Ovary (tissue), 7 donors: ENCODE measurements at regions not wholly inside any gene's neighbourhood (a gene's known extent, or its start where the extent isn't known, plus 50 kb on each side); places are given as distances from the start of the nearest gene placed in this dataset.

Source experiments
- DNase-seq, 5 donors: peaks; one replicate each; pipeline ENCODE4 v3.0.0-alpha.2; 2019 to 2020
- H3K27ac ChIP-seq, 2 donors: fragments of 200-600 bp; one replicate each; pipeline versions ENCODE4 v1.5.1 to v1.8.0; 2019 to 2022
- H3K27me3 ChIP-seq: fragments of 200-600 bp; one replicate; pipeline ENCODE4 v1.8.0; 2022
- H3K36me3 ChIP-seq: fragments of 200-600 bp; sonication (generic); one replicate; pipeline ENCODE4 v1.5.1; 2019
- H3K4me1 ChIP-seq: one replicate; pipeline ENCODE4 v1.8.1; 2013; ENCODE audit warnings: mild to moderate bottlenecking, moderate library complexity; ENCODE audit not compliant: insufficient read depth
- H3K4me3 ChIP-seq: fragments of 200-600 bp; sonication (generic); one replicate; pipeline ENCODE4 v1.5.1; 2017
- H3K9me3 ChIP-seq, 2 donors: fragments of 200-600 bp in 1 of 2; sonication (generic) in 1 of 2; one replicate each; pipeline versions ENCODE4 v1.5.1 to v1.8.1; 2013 to 2019; ENCODE audit warnings: mild to moderate bottlenecking in 1 of 2, moderate library complexity in 1 of 2
- CTCF ChIP-seq, 3 donors: fragments of 450-650 bp in 2 of 3; fragments of 200-600 bp in 1 of 3; IDR thresholded peaks; one replicate each; pipeline versions ENCODE4 v1.5.1 to v1.8.0; 2016 to 2022; ENCODE audit warnings: antibody characterized with exemption in 3 of 3, mild to moderate bottlenecking in 1 of 3
- EP300 ChIP-seq: sonication (generic); formaldehyde crosslinking; IDR thresholded peaks from one replicate; pipeline ENCODE4 v1.6.1; 2017; ENCODE audit warnings: antibody characterized with exemption
- POLR2A ChIP-seq: fragments of 450-650 bp; IDR thresholded peaks from one replicate; pipeline ENCODE4 v1.6.1; 2017; ENCODE audit warnings: antibody characterized with exemption, mild to moderate bottlenecking, moderate library complexity
- whole genome bisulfite sequencing, 3 donors: extraction: QIAGEN DNeasy Blood & Tissue Kit in 1 of 3; methylation state at CpG; one replicate each; pipeline versions ENCODE4 v1.1.5 to v1.1.7; 2013 to 2017; 5-methylcytosine and 5-hydroxymethylcytosine counted together
- intact Hi-C, 4 donors: fragments of 100-400 bp; cut with DNase I; formaldehyde crosslinking; loops; one replicate each; pipeline versions ENCODE4 v1.11.0 to v1.15.1; 2022 to 2023
- donor health status: DM: no; HTN: no; CAD: no; lungs with moderate emphysema.
- donor health status: DM: no; HTN: no; CAD: no.
- donor health status: Bipolar disorder and iron deficiency.
- donor health status: DM: no; HTN: no; CAD: no.
- donor health status: DM: yes; HTN: yes; CAD: no.

DNA sequence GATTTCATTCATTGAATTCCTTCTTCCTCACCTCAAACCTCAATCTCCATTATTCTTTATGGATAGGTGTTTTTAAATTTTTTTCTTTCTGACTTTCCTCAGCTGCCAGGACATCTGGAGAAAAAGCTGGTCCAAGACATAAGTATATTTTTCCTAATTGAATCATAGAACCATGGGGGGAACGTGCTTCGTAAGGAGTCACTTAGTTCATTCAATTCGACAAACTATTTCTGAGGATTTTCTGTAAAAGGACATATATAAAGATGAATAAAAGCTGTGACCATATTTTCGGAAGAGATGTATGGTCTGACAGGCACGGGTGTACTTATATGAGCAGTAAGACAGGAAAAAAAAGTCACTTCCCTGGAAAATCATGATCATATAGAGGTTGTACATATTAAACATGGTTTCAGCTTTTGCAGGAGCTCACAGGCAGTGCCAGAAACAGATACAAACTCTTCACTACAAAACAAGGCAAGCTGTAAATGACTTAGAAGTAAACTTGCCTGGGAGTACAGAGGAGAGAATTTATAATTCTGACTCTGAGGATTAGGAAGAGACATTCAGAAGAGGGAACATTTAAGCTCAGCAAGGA, 88.2 kb upstream of the EGR2 start:
- H3K4me3 ChIP-seq, result no peak overlapping the region
- intact Hi-C loops, result no loop called here
- no peak for DNase-seq
- WGBS, 3 donors, result 38 to 50% (median 41%) methylated on average over 5 of the region's 5 CpGs
- H3K27me3 ChIP-seq, result no peaks in the 10 kb centered on the region
- H3K36me3 ChIP-seq, result no peaks in the 10 kb centered on the region
- H3K4me1 ChIP-seq, result no peaks in the 10 kb centered on the region
- H3K9me3 ChIP-seq, result no peaks in the 10 kb centered on the region
- no peak for TF ChIP-seq CTCF (IDR thresholded peaks at IDR 0.05)
- H3K27ac ChIP-seq, result no peak overlapping the region

DNA sequence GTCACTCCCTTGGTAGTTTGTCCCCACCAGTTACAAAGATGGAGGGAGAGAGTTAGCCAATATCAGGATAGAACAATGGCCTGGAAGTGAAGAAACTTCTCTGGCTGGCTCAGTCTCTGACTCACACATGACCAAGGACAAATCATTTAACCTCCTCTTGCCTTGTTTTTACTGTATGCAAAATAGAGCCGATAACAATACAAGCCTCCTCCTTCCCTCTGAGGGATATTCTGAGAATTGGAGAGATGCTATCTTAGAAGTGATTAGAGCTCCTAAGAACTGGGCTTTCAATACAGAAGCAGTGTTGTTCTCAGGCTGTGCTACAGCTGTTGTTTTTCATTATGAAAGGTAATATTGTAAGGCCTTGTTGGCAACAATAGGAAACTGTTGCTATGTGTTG, 87.7 kb upstream of the EGR2 start:
- no peaks in the 10 kb centered on the region for H3K4me1 ChIP-seq
- H3K9me3 ChIP-seq, result no peaks in the 10 kb centered on the region
- intact Hi-C loops, result no loop called here
- WGBS, 3 donors, result 7 to 19% (median 14%) methylated on average over 1 of the region's 1 CpG
- TF ChIP-seq POLR2A, result no peak
- no peak for TF ChIP-seq CTCF (IDR thresholded peaks at IDR 0.05)
- TF ChIP-seq EP300, result no peak
- H3K27me3 ChIP-seq, result no peaks in the 10 kb centered on the region
- H3K36me3 ChIP-seq, result no peaks in the 10 kb centered on the region
- DNase-seq, result no peak
- H3K27ac ChIP-seq, result no peak overlapping the region
- H3K4me3 ChIP-seq, result no peak overlapping the region

DNA sequence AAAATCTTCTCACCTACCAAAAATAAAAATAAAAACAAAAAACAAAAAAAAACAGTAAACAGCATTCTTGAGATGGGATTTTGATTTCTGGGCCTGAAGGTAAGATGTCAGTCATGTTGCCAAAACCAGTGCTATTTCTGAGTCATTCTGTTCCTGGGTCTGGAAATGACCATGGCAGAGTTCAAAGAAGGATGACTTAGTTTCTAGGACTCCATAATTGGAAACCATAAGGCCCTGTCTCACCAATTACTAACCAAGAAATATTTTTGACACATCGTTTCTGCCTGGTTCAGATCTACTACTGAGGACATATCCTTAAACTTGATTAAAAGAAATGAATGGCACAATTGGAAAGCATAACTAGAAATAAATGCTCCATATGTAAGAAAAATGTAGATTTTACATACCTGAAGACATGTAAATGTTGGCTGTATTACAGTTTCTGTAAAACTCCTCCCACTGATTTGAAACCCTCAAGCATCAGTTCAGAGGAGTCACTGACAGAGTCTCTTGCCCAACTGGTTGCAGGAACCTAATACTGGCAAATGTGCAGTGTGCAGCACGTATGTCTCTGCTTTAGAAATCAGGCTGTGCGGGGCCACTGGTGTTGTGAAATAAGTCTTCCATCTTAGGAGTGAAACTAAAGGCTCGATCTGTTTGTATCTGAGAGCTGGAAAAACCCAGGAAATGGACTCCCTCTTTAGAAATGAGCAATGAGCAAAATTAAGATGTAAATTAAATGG, 84.8 kb upstream of the EGR2 start:
- TF ChIP-seq POLR2A (no peak), EP300 (no peak), CTCF (IDR thresholded peaks at IDR 0.05) (no peak)
- H3K27ac ChIP-seq, result no peak overlapping the region
- no peaks in the 10 kb centered on the region for H3K9me3 ChIP-seq
- DNase-seq, result no peak
- no peaks in the 10 kb centered on the region for H3K36me3 ChIP-seq
- no peaks in the 10 kb centered on the region for H3K4me1 ChIP-seq
- intact Hi-C loops, result no loop called here
- H3K4me3 ChIP-seq, result no peak overlapping the region
- H3K27me3 ChIP-seq, result no peaks in the 10 kb centered on the region
- WGBS, 3 donors, result 86 to 91% (median 90%) methylated on average over 4 of the region's 4 CpGs

DNA sequence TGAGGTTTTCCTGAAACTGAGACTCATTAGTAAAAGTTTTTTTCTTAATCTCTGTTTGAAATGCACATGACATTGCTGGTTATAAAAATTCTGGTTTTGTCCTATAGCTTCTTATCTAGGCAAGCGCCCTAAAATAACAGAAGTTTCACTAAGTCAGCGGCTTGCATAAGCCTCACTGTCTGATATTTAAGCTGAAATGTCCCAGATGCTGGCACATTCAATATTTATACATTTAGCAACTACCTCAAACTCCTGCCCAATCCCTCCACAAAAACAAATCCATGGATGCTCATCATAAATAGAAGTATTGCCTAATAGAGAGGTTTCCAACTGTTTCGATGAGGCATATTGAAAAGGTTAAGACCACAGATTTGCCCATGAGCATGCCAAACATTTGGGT, 83.1 kb upstream of the EGR2 start:
- Histone ChIP-seq H3K4me3 (no peak overlapping the region), H3K27me3 (no peaks in the 10 kb centered on the region), H3K36me3 (no peaks in the 10 kb centered on the region), H3K9me3 (no peaks in the 10 kb centered on the region), H3K4me1 (no peaks in the 10 kb centered on the region), H3K27ac (no peak overlapping the region)
- WGBS, 3 donors, result 38 to 60% (median 43%) methylated on average over 3 of the region's 3 CpGs
- TF ChIP-seq POLR2A, result no peak
- TF ChIP-seq EP300, result no peak
- DNase-seq, result no peak
- intact Hi-C loops, result no loop called here

GRCh38 chr10:62895063-62895462, 78.9 kb upstream of the EGR2 start:
- Histone ChIP-seq H3K36me3 (no peaks in the 10 kb centered on the region), H3K4me3 (no peak overlapping the region), H3K27ac (no peak overlapping the region), H3K4me1 (no peaks in the 10 kb centered on the region), H3K9me3 (no peaks in the 10 kb centered on the region), H3K27me3 (no peaks in the 10 kb centered on the region)
- intact Hi-C loops, result no loop called here
- no peak for TF ChIP-seq POLR2A
- TF ChIP-seq EP300, result no peak
- no peak for TF ChIP-seq CTCF (IDR thresholded peaks at IDR 0.05)
- DNase-seq, result no peak
- WGBS, 3 donors, result 63 to 76% (median 75%) methylated on average over 4 of the region's 4 CpGs
